Amniotic stem cell (primary cell): ENCODE measurements at regions not wholly inside any gene's neighbourhood (a gene's known extent, or its start where the extent isn't known, plus 50 kb on each side); places are given as distances from the start of the nearest gene placed in this dataset.
"Not testable (repeated sequence)": the region's sequence is repeated elsewhere in the genome, so short reads cannot be mapped to it uniquely, and the experiment has no call there.

ENCODE experiments used
- DNase-seq: peaks from one replicate; lab custom pipeline; 2025; lab: John Stamatoyannopoulos, UW

GRCh38 chr4:118504927-118505326 lies 152.1 kb upstream of the PRSS12 start:
- DNase-seq, result not testable (repeated sequence)

GRCh38 chr4:118505491-118505890 lies 152.7 kb upstream of the PRSS12 start:
- not testable (repeated sequence) for DNase-seq

GRCh38 chr4:118512870-118513269 lies 160.1 kb upstream of the PRSS12 start:
- DNase-seq, result not testable (repeated sequence)

GRCh38 chr4:118514332-118514731 lies 161.5 kb upstream of the PRSS12 start:
- not testable (repeated sequence) for DNase-seq

GRCh38 chr4:118516107-118516506 lies 163.3 kb upstream of the PRSS12 start:
- not testable (repeated sequence) for DNase-seq

- not testable (repeated sequence) for DNase-seq
Observed at GRCh38 chr4:118530107-118530506, 155.1 kb upstream of the METTL14 start.

GRCh38 chr4:118531947-118532346 lies 153.2 kb upstream of the METTL14 start:
- DNase-seq, result not testable (repeated sequence)

GRCh38 chr4:118535788-118536187 lies 149.4 kb upstream of the METTL14 start:
- DNase-seq, result not testable (repeated sequence)

GRCh38 chr4:118539412-118540077 lies 145.6 kb upstream of the METTL14 start:
- peak; percentile 3 for DNase-seq

GRCh38 chr4:118556576-118556975 lies 128.6 kb upstream of the METTL14 start:
- not testable (repeated sequence) for DNase-seq

- DNase-seq, result peak; percentile 17
Observed at GRCh38 chr4:118557298-118557851, 127.8 kb upstream of the METTL14 start.

GRCh38 chr4:118558188-118558587 lies 127.0 kb upstream of the METTL14 start:
- not testable (repeated sequence) for DNase-seq

GRCh38 chr4:118561559-118561958 lies 123.6 kb upstream of the METTL14 start:
- DNase-seq, result not testable (repeated sequence)

- peak; percentile 17 for DNase-seq
Observed at GRCh38 chr4:118566003-118566513, 119.1 kb upstream of the METTL14 start.

- DNase-seq, result not testable (repeated sequence)
Observed at GRCh38 chr4:118572991-118573390, 112.2 kb upstream of the METTL14 start.

- DNase-seq, result not testable (repeated sequence)
Observed at GRCh38 chr4:118574251-118574913, 110.8 kb upstream of the METTL14 start.

- not testable (repeated sequence) for DNase-seq
Observed at GRCh38 chr4:118575057-118575456, 110.1 kb upstream of the METTL14 start.

- not testable (repeated sequence) for DNase-seq
Observed at GRCh38 chr4:118575726-118576125, 109.5 kb upstream of the METTL14 start.

- not testable (repeated sequence) for DNase-seq
Observed at GRCh38 chr4:118576709-118577219, 108.4 kb upstream of the METTL14 start.

GRCh38 chr4:118585015-118585414 lies 100.2 kb upstream of the METTL14 start:
- no peak for DNase-seq

GRCh38 chr4:118586357-118586790 lies 98.8 kb upstream of the METTL14 start:
- no peak for DNase-seq

GRCh38 chr4:118587116-118587831 lies 97.9 kb upstream of the METTL14 start:
- no peak for DNase-seq
